H9 (cell line): ENCODE measurements at regions not wholly inside any gene's neighbourhood (a gene's known extent, or its start where the extent isn't known, plus 50 kb on each side); places are given as distances from the start of the nearest gene placed in this dataset.

Source experiments
- DNase-seq: peaks from one replicate; pipeline ENCODE4 v3.0.0-alpha.2; 2017
- H2AFZ ChIP-seq: one replicate; pipeline ENCODE4 v1.6.1; 2013; ENCODE audit warnings: mild to moderate bottlenecking, low read length, control low read depth, moderate library complexity
- H2AK5ac ChIP-seq: 2 replicates; pipeline ENCODE4 v1.6.1; 2013; ENCODE audit warnings: low read length, control low read depth, mixed read lengths; ENCODE audit not compliant: insufficient read length
- H2BK120ac ChIP-seq: one replicate; pipeline ENCODE4 v1.6.1; 2013; ENCODE audit warnings: low read depth, mild to moderate bottlenecking, low read length, control low read depth, inconsistent platforms; ENCODE audit not compliant: poor library complexity, severe bottlenecking
- H2BK12ac ChIP-seq: 2 replicates; pipeline ENCODE4 v1.6.1; 2013; ENCODE audit warnings: low read length, control low read depth, mixed read lengths, low read depth; ENCODE audit not compliant: insufficient read length
- H2BK15ac ChIP-seq: 2 replicates; pipeline ENCODE4 v1.6.1; 2013; ENCODE audit warnings: low read depth, low read length, control low read depth
- H2BK20ac ChIP-seq: one replicate; pipeline ENCODE4 v1.6.1; 2013; ENCODE audit warnings: low read depth, mild to moderate bottlenecking, low read length, control low read depth, inconsistent platforms; ENCODE audit not compliant: poor library complexity, severe bottlenecking
- H2BK5ac ChIP-seq: 2 replicates; pipeline ENCODE4 v1.6.1; 2013; ENCODE audit warnings: low read length, control low read depth, mixed read lengths; ENCODE audit not compliant: insufficient read length
- H3K14ac ChIP-seq: 2 replicates; pipeline ENCODE4 v1.6.1; 2013; ENCODE audit warnings: low read length, control low read depth; ENCODE audit not compliant: insufficient read depth
- H3K18ac ChIP-seq: 2 replicates; pipeline ENCODE4 v1.6.1; 2013; ENCODE audit warnings: low read depth, mild to moderate bottlenecking, mixed read lengths, low read length, control low read depth; ENCODE audit not compliant: insufficient read length
- H3K23ac ChIP-seq: 2 replicates; pipeline ENCODE4 v1.6.1; 2013; ENCODE audit warnings: low read length, control low read depth, mixed read lengths, low read depth; ENCODE audit not compliant: insufficient read length
- H3K23me2 ChIP-seq: 2 replicates; pipeline ENCODE4 v1.6.1; 2013; ENCODE audit warnings: low read depth, mild to moderate bottlenecking, mixed read lengths, low read length, control low read depth; ENCODE audit not compliant: insufficient read length, poor library complexity, severe bottlenecking
- H3K27ac ChIP-seq: 2 replicates; pipeline ENCODE4 v1.5.1; 2013; ENCODE audit warnings: low read length, control low read depth, mixed read lengths, low read depth; ENCODE audit not compliant: insufficient read length
- H3K27me3 ChIP-seq: 2 replicates; pipeline ENCODE4 v1.6.1; 2013; ENCODE audit warnings: low read length, control low read depth, inconsistent platforms; ENCODE audit not compliant: insufficient read depth
- H3K4ac ChIP-seq: 2 replicates; pipeline ENCODE4 v1.6.1; 2013; ENCODE audit warnings: low read depth, mild to moderate bottlenecking, control low read depth, inconsistent platforms, low read length, moderate library complexity
- H3K4me1 ChIP-seq: 2 replicates; pipeline ENCODE4 v1.6.1; 2013; ENCODE audit warnings: low read length, control low read depth, inconsistent platforms; ENCODE audit not compliant: insufficient read depth
- H3K4me2 ChIP-seq: 2 replicates; pipeline ENCODE4 v1.6.1; 2013; ENCODE audit warnings: low read length, control low read depth, mixed read lengths; ENCODE audit not compliant: insufficient read length, insufficient read depth
- H3K56ac ChIP-seq: 2 replicates; pipeline ENCODE4 v1.6.1; 2013; ENCODE audit warnings: low read depth, mild to moderate bottlenecking, mixed read lengths, low read length, control low read depth; ENCODE audit not compliant: insufficient read length
- H3K79me1 ChIP-seq: 2 replicates; pipeline ENCODE4 v1.6.1; 2013; ENCODE audit warnings: low read depth, mild to moderate bottlenecking, moderate library complexity, low read length, control low read depth, inconsistent platforms; ENCODE audit not compliant: insufficient read depth, poor library complexity, severe bottlenecking
- H3K79me2 ChIP-seq: 2 replicates; pipeline ENCODE4 v1.6.1; 2013; ENCODE audit warnings: low read length, control low read depth, inconsistent platforms; ENCODE audit not compliant: insufficient read depth
- H3K9ac ChIP-seq: 2 replicates; pipeline ENCODE4 v1.6.1; 2013; ENCODE audit warnings: low read length, control low read depth, mixed read lengths; ENCODE audit not compliant: insufficient read length; ENCODE audit errors: extremely low read depth
- H3K9me3 ChIP-seq: one replicate; pipeline ENCODE4 v1.6.1; 2013; ENCODE audit warnings: low read depth, low read length, inconsistent platforms; ENCODE audit not compliant: control insufficient read depth
- H3T11ph ChIP-seq: one replicate; pipeline ENCODE4 v1.6.1; 2013; ENCODE audit warnings: mild to moderate bottlenecking, low read length, control low read depth, inconsistent platforms
- H4K20me1 ChIP-seq: one replicate; pipeline ENCODE4 v1.6.1; 2013; ENCODE audit not compliant: control insufficient read depth, insufficient read length, insufficient read depth
- H4K5ac ChIP-seq: 2 replicates; pipeline ENCODE4 v1.6.1; 2013; ENCODE audit warnings: low read depth, mild to moderate bottlenecking, mixed read lengths, low read length, control low read depth; ENCODE audit not compliant: insufficient read length
- H4K8ac ChIP-seq: replicated peaks from 2 replicates; pipeline ENCODE4 v1.6.1; 2013; ENCODE audit warnings: low read length, control low read depth, mixed read lengths, low read depth; ENCODE audit not compliant: insufficient read length
- H4K91ac ChIP-seq: 2 replicates; pipeline ENCODE4 v1.6.1; 2013; ENCODE audit warnings: low read depth, mild to moderate bottlenecking, moderate library complexity, mixed read lengths, low read length, control low read depth; ENCODE audit not compliant: insufficient read length
- H3K27ac Mint-ChIP-seq, 3 experiments: 2 replicates in 2 of 3; 3 replicates in 1 of 3; pipeline ENCODE4 v1.8.0; 2020 to 2021; ENCODE audit warnings: mixed read lengths in 3 of 3, mild to moderate bottlenecking in 1 of 3, moderate library complexity in 1 of 3
- H3K27me3 Mint-ChIP-seq: 2 replicates; pipeline ENCODE4 v1.8.0; 2021; ENCODE audit warnings: low read depth, mild to moderate bottlenecking, moderate library complexity, mixed read lengths
- H3K36me3 Mint-ChIP-seq, 3 experiments: 2 replicates in 2 of 3; 3 replicates in 1 of 3; pipeline ENCODE4 v1.8.0; 2020 to 2021; ENCODE audit warnings: low read depth in 3 of 3, mixed read lengths in 3 of 3; ENCODE audit not compliant: insufficient read depth in 1 of 3
- H3K4me1 Mint-ChIP-seq, 2 experiments: 2 replicates each; pipeline ENCODE4 v1.8.0; 2020; ENCODE audit warnings: mixed read lengths in 2 of 2
- H3K4me3 Mint-ChIP-seq, 2 experiments: 2 replicates in 1 of 2; 3 replicates in 1 of 2; pipeline ENCODE4 v1.8.0; 2020 to 2021; ENCODE audit warnings: mild to moderate bottlenecking in 2 of 2, mixed read lengths in 2 of 2, moderate library complexity in 1 of 2
- H3K9me3 Mint-ChIP-seq, 2 experiments: 2 replicates in 1 of 2; 3 replicates in 1 of 2; pipeline ENCODE4 v1.8.0; 2020; ENCODE audit warnings: mild to moderate bottlenecking in 2 of 2, mixed read lengths in 2 of 2, moderate library complexity in 1 of 2
- WGBS: extraction: QIAGEN DNeasy Blood & Tissue Kit; methylation state at CpG from one replicate; pipeline ENCODE4 v1.1.7; 2013; ENCODE audit warnings: missing lambda C conversion rate, low lambda C conversion rate, mixed read lengths; ENCODE audit not compliant: insufficient read length; ENCODE audit errors: extremely low coverage; 5-methylcytosine and 5-hydroxymethylcytosine counted together
- TF ChIP-seq, protein P1 (sequence below): fragments of 200-600 bp; sonication (generic); conservative IDR thresholded peaks from 3 replicates; pipeline ENCODE4 v1.8.0; 2021; ENCODE audit warnings: antibody characterized with exemption, mild to moderate bottlenecking

DNA sequence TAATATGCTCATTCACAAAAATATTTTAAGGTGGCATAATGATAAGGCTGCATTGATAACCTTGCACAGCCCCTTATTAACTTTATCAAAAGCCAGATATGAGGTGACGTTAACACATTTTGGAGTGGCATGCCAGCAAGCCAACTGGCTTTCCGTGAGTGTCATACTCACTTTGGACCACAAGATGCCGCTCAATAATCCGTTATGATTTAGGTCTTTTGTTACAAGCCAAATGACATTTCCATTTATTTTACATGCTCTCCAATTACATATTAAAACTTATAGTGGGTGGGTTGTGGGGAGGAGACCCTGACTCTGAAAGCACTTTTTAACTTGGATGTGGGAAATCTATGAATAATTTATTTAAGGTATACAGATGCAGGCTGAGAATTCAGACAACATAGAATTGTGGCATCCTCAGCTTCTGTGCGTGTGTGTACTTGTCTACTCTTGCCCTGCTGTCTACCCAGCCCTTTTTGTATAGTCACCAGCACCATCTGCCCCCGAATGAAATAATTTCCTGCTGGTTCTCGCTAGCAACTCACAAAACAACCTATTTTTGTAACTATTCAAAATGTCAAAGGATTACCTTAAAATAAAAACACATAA is 305.1 kb downstream of the PSAT1 start:
- Mint-ChIP-seq H3K27me3 (no peaks in the 10 kb centered on the region), H3K27ac (no peak overlapping the region)

More for the DNA sequence above, 305.1 kb downstream of the PSAT1 start:
- no peak overlapping the region for H3K18ac ChIP-seq
- H3K56ac ChIP-seq, result no peak overlapping the region
- no peak overlapping the region for H3K27ac ChIP-seq
- no peaks in the 10 kb centered on the region for H3K27me3 ChIP-seq
- no peaks in the 10 kb centered on the region for H3K79me1 ChIP-seq
- no peak overlapping the region for H3K23ac ChIP-seq
- no peak overlapping the region for H4K5ac ChIP-seq
- no peak overlapping the region for H2BK12ac ChIP-seq
- H3K79me2 ChIP-seq, result no peaks in the 10 kb centered on the region
- peaks cover 22 to 31% of the 10 kb centered on the region in 2 experiments for H3K4me1 Mint-ChIP-seq
- H3K14ac ChIP-seq, result no peak overlapping the region
- DNase-seq, result no peak
- no peaks in the 10 kb centered on the region; a peak in 1 of 7 replicates for H3K36me3 Mint-ChIP-seq
- no peaks in the 10 kb centered on the region for H3K9me3 ChIP-seq
- H2BK20ac ChIP-seq, result no peak overlapping the region
- no peak overlapping the region for H2AK5ac ChIP-seq
- no peak overlapping the region for H3K4me3 Mint-ChIP-seq
- no peak overlapping the region for H2BK5ac ChIP-seq
- no peaks in the 10 kb centered on the region for H3K23me2 ChIP-seq
- no peak overlapping the region for H3K9ac ChIP-seq
- H3T11ph ChIP-seq, result no peak overlapping the region
- H2BK120ac ChIP-seq, result no peak overlapping the region
- no peak overlapping the region for H3K4ac ChIP-seq
- no peak overlapping the region for H3K4me2 ChIP-seq
- no peak overlapping the region for H4K91ac ChIP-seq
- H3K4me1 ChIP-seq, result no peaks in the 10 kb centered on the region
- TF ChIP-seq, protein P1, sequence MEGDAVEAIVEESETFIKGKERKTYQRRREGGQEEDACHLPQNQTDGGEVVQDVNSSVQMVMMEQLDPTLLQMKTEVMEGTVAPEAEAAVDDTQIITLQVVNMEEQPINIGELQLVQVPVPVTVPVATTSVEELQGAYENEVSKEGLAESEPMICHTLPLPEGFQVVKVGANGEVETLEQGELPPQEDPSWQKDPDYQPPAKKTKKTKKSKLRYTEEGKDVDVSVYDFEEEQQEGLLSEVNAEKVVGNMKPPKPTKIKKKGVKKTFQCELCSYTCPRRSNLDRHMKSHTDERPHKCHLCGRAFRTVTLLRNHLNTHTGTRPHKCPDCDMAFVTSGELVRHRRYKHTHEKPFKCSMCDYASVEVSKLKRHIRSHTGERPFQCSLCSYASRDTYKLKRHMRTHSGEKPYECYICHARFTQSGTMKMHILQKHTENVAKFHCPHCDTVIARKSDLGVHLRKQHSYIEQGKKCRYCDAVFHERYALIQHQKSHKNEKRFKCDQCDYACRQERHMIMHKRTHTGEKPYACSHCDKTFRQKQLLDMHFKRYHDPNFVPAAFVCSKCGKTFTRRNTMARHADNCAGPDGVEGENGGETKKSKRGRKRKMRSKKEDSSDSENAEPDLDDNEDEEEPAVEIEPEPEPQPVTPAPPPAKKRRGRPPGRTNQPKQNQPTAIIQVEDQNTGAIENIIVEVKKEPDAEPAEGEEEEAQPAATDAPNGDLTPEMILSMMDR, result peak; percentile 87
- no peak overlapping the region for H2BK15ac ChIP-seq
- H2AFZ ChIP-seq, result no peak overlapping the region
- no peaks in the 10 kb centered on the region for H3K9me3 Mint-ChIP-seq
- no peak overlapping the region for H4K8ac ChIP-seq
- WGBS, result no CpG with 5 or more reads among the region's 7 CpGs
- no peaks in the 10 kb centered on the region for H4K20me1 ChIP-seq
